IMR-90 (cell line): ENCODE measurements at regions not wholly inside any gene's neighbourhood (a gene's known extent, or its start where the extent isn't known, plus 50 kb on each side); places are given as distances from the start of the nearest gene placed in this dataset.

Experiments
- ATAC-seq: fragments of 200-7000 bp; cut with Tn5 transposase; 2 replicates; pipeline ENCODE4 v1.9.1; 2020; ENCODE audit warnings: low read depth, mild to moderate bottlenecking, moderate library complexity
- BruUV-seq: library from RNA; stranded (reverse); fragments of 400-500 nt; replicated peaks from 2 replicates; lab custom pipeline; 2021; lab: Mats Ljungman, UMichigan
- CTCF ChIA-PET: fragments of 300-600 bp; formaldehyde crosslinking; extraction: SDS; loops from one replicate; lab custom pipeline; 2021; ENCODE audit warnings: antibody characterized with exemption; lab: Yijun Ruan, JAX
- POLR2A ChIA-PET: fragments of 300-600 bp; sonication (Branson Sonifier 250); formaldehyde crosslinking; loops from one replicate; lab custom pipeline; 2022; ENCODE audit warnings: antibody characterized with exemption; ENCODE audit not compliant: unreplicated experiment; lab: Charles Lee
- DNase-seq: peaks from one replicate; pipeline ENCODE4 v3.0.0; 2013
- H2AFZ ChIP-seq: replicated peaks from 2 replicates; pipeline ENCODE3; 2013; ENCODE audit warnings: low read length, mild to moderate bottlenecking; ENCODE audit not compliant: poor library complexity
- H2AK5ac ChIP-seq: 2 replicates; pipeline ENCODE4 v1.6.1; 2013; ENCODE audit warnings: low read depth, low read length, inconsistent platforms
- H2AK9ac ChIP-seq: replicated peaks from 2 replicates; pipeline ENCODE3; 2013; ENCODE audit warnings: mild to moderate bottlenecking, low read depth, low read length, moderate library complexity; ENCODE audit not compliant: poor library complexity
- H2BK120ac ChIP-seq: 2 replicates; pipeline ENCODE4 v1.6.1; 2013; ENCODE audit warnings: low read depth, low read length, inconsistent platforms
- H2BK15ac ChIP-seq: 3 replicates; pipeline ENCODE4 v1.6.1; 2013; ENCODE audit warnings: low read depth, low read length, inconsistent platforms
- H2BK20ac ChIP-seq: 2 replicates; pipeline ENCODE4 v1.6.1; 2013; ENCODE audit warnings: low read depth, mild to moderate bottlenecking, inconsistent platforms, low read length, moderate library complexity
- H2BK5ac ChIP-seq: 2 replicates; pipeline ENCODE4 v1.6.1; 2013; ENCODE audit warnings: mild to moderate bottlenecking, low read depth, low read length, inconsistent platforms; ENCODE audit not compliant: poor library complexity, severe bottlenecking
- H3K14ac ChIP-seq: replicated peaks from 2 replicates; pipeline ENCODE4 v1.6.1; 2013; ENCODE audit warnings: low read depth, low read length, inconsistent platforms
- H3K18ac ChIP-seq: 2 replicates; pipeline ENCODE4 v1.6.1; 2013; ENCODE audit warnings: low read depth, low read length, control low read depth
- H3K23ac ChIP-seq: 2 replicates; pipeline ENCODE4 v1.6.1; 2013; ENCODE audit warnings: low read depth, low read length, inconsistent platforms
- H3K27ac ChIP-seq: 2 replicates; pipeline ENCODE4 v1.5.1; 2013; ENCODE audit warnings: mild to moderate bottlenecking, control low read depth, low read length; ENCODE audit not compliant: insufficient read depth
- H3K27me3 ChIP-seq: 2 replicates; pipeline ENCODE4 v1.6.1; 2013; ENCODE audit warnings: low read length; ENCODE audit not compliant: control insufficient read depth, insufficient read depth
- H3K36me3 ChIP-seq: 2 replicates; pipeline ENCODE4 v1.6.1; 2013; ENCODE audit warnings: low read length, mixed read lengths; ENCODE audit not compliant: control insufficient read depth, insufficient read depth
- H3K4ac ChIP-seq: 2 replicates; pipeline ENCODE4 v1.6.1; 2013; ENCODE audit warnings: low read depth, low read length, inconsistent platforms
- H3K4me1 ChIP-seq: 2 replicates; pipeline ENCODE4 v1.6.1; 2013; ENCODE audit warnings: low read length, mixed read lengths; ENCODE audit not compliant: control insufficient read depth, insufficient read depth
- H3K4me2 ChIP-seq: 2 replicates; pipeline ENCODE4 v1.6.1; 2013; ENCODE audit warnings: low read depth, mild to moderate bottlenecking, control low read depth, low read length, moderate library complexity
- H3K4me3 ChIP-seq: 2 replicates; pipeline ENCODE4 v1.5.1; 2013; ENCODE audit warnings: low read depth, mild to moderate bottlenecking, control low read depth, low read length, moderate library complexity; ENCODE audit not compliant: insufficient read depth
- H3K56ac ChIP-seq: 2 replicates; pipeline ENCODE4 v1.6.1; 2013; ENCODE audit warnings: low read length, inconsistent platforms; ENCODE audit not compliant: insufficient read depth; ENCODE audit errors: extremely low read depth
- H3K79me1 ChIP-seq, 2 experiments: 2 replicates each; pipeline ENCODE4 v1.6.1; 2013; ENCODE audit warnings: low read length in 2 of 2, inconsistent platforms in 1 of 2, low read depth in 1 of 2
- H3K9ac ChIP-seq: 2 replicates; pipeline ENCODE4 v1.6.1; 2013; ENCODE audit warnings: low read depth, low read length, control low read depth
- H3K9me1 ChIP-seq: 2 replicates; pipeline ENCODE4 v1.6.1; 2013; ENCODE audit warnings: low read length, inconsistent platforms; ENCODE audit not compliant: insufficient read depth
- H3K9me3 ChIP-seq: 2 replicates; pipeline ENCODE4 v1.6.1; 2013; ENCODE audit warnings: low read length; ENCODE audit not compliant: control insufficient read depth, insufficient read depth
- H4K20me1 ChIP-seq: 2 replicates; pipeline ENCODE4 v1.6.1; 2013; ENCODE audit warnings: low read length, inconsistent platforms; ENCODE audit not compliant: insufficient read depth
- H4K5ac ChIP-seq: 2 replicates; pipeline ENCODE4 v1.6.1; 2013; ENCODE audit warnings: mild to moderate bottlenecking, low read depth, low read length, control low read depth
- H4K8ac ChIP-seq, 2 experiments: 2 replicates each; pipeline ENCODE4 v1.6.1; 2013; ENCODE audit warnings: low read depth in 2 of 2, low read length in 2 of 2, control low read depth in 1 of 2, inconsistent platforms in 1 of 2
- H4K91ac ChIP-seq: 2 replicates; pipeline ENCODE4 v1.6.1; 2013; ENCODE audit warnings: low read depth, low read length, inconsistent platforms; ENCODE audit not compliant: insufficient read depth
- CEBPB ChIP-seq: IDR thresholded peaks from 2 replicates; pipeline ENCODE4 v1.6.1; 2012; ENCODE audit warnings: low read depth, low read length, improper control_type of control experiment
- WGBS, 2 experiments: methylation state at CpG; one replicate each; pipeline versions ENCODE4 v1.1.5 to v1.1.7; 2013; ENCODE audit warnings: missing lambda C conversion rate in 2 of 2; ENCODE audit not compliant: insufficient read length in 1 of 2; ENCODE audit errors: extremely low coverage in 2 of 2; 5-methylcytosine and 5-hydroxymethylcytosine counted together
- dilution Hi-C: fragments of 300-500 bp; cut with HindIII; formaldehyde crosslinking; loops from one replicate; pipeline ENCODE4 v1.14.3; 2018; ENCODE audit warnings: low sequenced_read_pairs; ENCODE audit not compliant: unreplicated experiment
- in situ Hi-C: fragments of 300-500 bp; cut with MboI; formaldehyde crosslinking; loops from 3 replicates; pipeline ENCODE4 v1.14.3; 2019; ENCODE audit warnings: low sequenced_read_pairs, inconsistent platforms, mixed read lengths
- intact Hi-C: fragments of 100-400 bp; cut with micrococcal nuclease; formaldehyde crosslinking; loops from 2 replicates; pipeline ENCODE4 v1.10.0; 2022
- TF ChIP-seq, protein P1 (sequence below): conservative IDR thresholded peaks from 2 replicates; pipeline ENCODE4 v1.5.1; 2012; ENCODE audit warnings: mild to moderate bottlenecking, low read depth, low read length, improper control_type of control experiment
- TF ChIP-seq, protein P2 (sequence below): fragments of 150-350 bp; IDR thresholded peaks from 2 replicates; pipeline ENCODE4 v1.6.1; 2017; ENCODE audit warnings: mild to moderate bottlenecking, antibody characterized with exemption, low read length, low read depth

DNA sequence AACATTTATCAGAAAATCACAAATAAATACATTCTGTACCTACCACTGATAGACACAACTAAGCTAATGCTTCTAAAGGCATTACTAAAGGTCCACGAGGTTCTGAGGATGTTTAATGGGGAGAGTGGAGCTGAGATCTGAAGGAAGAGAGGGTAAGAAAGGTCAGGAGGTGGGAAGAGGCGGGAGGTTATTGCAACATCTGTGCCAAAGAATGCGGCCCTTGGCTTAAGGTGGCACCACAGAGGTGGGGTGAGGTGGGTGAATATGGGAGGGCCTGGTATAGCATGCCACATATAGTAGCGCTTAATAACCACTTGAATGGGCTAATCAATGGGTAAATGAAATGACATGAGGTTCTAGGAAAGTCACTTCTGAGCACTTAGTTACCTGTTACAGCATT, 217.8 kb upstream of the ATP5MC3 start:
- intact Hi-C loops, result no loop called here

More for the DNA sequence above, 217.8 kb upstream of the ATP5MC3 start:
- H4K8ac ChIP-seq, result no peak overlapping the region
- DNase-seq (no peak), ATAC-seq (no peak)
- H3K56ac ChIP-seq, result no peak overlapping the region
- H3K27ac ChIP-seq, result no peak overlapping the region
- POLR2A ChIA-PET, result no interaction called here
- no peak overlapping the region for H2AK9ac ChIP-seq
- in situ Hi-C loops (no loop called here), dilution Hi-C loops (no loop called here)
- H3K23ac ChIP-seq, result no peak overlapping the region
- H2BK20ac ChIP-seq, result no peak overlapping the region
- H2BK5ac ChIP-seq, result no peak overlapping the region
- H3K18ac ChIP-seq, result no peak overlapping the region
- no peak overlapping the region for H2AK5ac ChIP-seq
- H3K9me3 ChIP-seq, result no peaks in the 10 kb centered on the region
- H3K4me3 ChIP-seq, result no peak overlapping the region
- H3K9ac ChIP-seq, result no peak overlapping the region
- no peak overlapping the region for H2AFZ ChIP-seq
- CTCF ChIA-PET, result no interaction called here
- no peak overlapping the region for H3K4me2 ChIP-seq
- H3K14ac ChIP-seq, result no peak overlapping the region
- H3K4ac ChIP-seq, result no peak overlapping the region
- H2BK15ac ChIP-seq, result no peak overlapping the region
- no peak overlapping the region for H4K91ac ChIP-seq
- no peaks in the 10 kb centered on the region for H3K4me1 ChIP-seq
- no peak overlapping the region for H4K5ac ChIP-seq
- no CpG with 5 or more reads among the region's 4 CpGs for WGBS, 2 experiments
- H3K9me1 ChIP-seq, result no peaks in the 10 kb centered on the region
- TF ChIP-seq, protein P1, sequence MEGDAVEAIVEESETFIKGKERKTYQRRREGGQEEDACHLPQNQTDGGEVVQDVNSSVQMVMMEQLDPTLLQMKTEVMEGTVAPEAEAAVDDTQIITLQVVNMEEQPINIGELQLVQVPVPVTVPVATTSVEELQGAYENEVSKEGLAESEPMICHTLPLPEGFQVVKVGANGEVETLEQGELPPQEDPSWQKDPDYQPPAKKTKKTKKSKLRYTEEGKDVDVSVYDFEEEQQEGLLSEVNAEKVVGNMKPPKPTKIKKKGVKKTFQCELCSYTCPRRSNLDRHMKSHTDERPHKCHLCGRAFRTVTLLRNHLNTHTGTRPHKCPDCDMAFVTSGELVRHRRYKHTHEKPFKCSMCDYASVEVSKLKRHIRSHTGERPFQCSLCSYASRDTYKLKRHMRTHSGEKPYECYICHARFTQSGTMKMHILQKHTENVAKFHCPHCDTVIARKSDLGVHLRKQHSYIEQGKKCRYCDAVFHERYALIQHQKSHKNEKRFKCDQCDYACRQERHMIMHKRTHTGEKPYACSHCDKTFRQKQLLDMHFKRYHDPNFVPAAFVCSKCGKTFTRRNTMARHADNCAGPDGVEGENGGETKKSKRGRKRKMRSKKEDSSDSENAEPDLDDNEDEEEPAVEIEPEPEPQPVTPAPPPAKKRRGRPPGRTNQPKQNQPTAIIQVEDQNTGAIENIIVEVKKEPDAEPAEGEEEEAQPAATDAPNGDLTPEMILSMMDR, result no peak
- 0 out of 2 replicates have a peak, but pooled peaks have one; percentile 3 for TF ChIP-seq CEBPB
- TF ChIP-seq, protein P2, sequence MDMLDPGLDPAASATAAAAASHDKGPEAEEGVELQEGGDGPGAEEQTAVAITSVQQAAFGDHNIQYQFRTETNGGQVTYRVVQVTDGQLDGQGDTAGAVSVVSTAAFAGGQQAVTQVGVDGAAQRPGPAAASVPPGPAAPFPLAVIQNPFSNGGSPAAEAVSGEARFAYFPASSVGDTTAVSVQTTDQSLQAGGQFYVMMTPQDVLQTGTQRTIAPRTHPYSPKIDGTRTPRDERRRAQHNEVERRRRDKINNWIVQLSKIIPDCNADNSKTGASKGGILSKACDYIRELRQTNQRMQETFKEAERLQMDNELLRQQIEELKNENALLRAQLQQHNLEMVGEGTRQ, result no peak
- H3K36me3 ChIP-seq, result no peaks in the 10 kb centered on the region
- no peaks in the 10 kb centered on the region for H4K20me1 ChIP-seq
- no TSS peak for BruUV-seq
- no peaks in the 10 kb centered on the region for H3K27me3 ChIP-seq
- H2BK120ac ChIP-seq, result no peak overlapping the region
- no peaks in the 10 kb centered on the region for H3K79me1 ChIP-seq
